ENCODE measurements at regions not wholly inside any gene's neighbourhood (a gene's known extent, or its start where the extent isn't known, plus 50 kb on each side); places are given as distances from the start of the nearest gene placed in this dataset.

DNA sequence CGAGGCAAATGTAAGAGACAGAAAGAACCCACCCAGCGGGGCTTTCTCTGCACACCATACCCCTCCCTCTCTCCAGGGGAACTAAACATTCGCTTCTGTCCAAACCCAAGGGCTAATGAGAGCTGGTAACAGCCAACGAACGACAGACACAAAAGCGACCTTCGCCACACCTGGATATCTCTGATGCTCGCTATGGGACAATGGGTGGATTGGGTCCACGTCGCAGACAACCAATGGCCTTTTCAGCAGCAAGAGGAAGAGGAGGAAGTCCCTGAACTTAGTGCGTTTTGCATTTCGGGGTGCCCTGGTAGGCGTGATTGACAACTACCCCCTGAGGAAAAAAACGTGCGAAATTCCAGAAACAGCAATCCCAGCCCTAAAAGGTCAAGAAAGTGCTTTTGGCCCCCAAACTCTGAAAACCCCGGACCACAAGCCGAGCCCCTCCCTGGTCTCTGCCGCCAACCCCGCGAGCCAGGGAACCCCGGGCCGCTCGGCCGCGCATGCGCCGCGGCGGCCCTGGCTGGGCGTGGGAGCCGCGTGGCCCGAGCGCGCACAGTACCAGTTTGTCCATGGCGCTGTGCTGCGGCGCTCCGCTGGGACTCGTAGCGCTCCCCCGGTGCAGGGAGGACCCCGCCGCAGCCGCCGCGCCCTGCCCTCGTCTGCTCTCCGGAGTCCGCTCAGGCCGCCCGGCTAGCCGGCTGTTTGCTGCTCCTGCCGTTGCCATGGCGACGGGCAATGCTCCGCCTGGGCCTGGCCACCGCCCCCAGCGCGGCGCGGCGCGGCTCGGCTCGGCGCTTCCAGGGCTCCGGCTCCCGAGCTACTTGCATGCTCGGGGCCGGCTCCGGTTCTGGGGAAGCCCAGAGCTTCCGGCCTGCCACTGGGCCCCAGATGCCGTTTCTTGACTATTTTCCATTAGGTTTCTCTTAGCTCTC is 66.9 kb upstream of the DNAH5 start:
- DNase-seq, result peak; percentile 95

DNA sequence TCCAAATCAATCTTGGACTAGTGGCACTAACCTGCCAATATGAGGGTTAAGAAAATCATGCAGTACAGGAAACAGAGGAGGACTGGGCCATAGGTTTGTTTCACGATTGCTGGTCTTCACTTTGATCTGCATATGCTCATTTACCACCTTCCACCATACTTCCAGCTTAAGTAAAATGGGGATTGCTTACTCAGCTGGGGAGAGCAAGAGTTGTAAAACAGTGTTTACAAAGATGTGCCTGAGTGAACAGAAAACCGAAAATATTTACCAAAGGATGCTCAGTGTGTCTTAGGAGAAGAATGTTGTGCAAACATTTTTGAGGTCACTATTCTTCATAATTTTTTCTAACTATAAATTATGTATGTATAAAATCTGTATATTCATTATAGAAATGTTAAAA is 65.1 kb upstream of the DNAH5 start:
- DNase-seq, result no peak

DNA sequence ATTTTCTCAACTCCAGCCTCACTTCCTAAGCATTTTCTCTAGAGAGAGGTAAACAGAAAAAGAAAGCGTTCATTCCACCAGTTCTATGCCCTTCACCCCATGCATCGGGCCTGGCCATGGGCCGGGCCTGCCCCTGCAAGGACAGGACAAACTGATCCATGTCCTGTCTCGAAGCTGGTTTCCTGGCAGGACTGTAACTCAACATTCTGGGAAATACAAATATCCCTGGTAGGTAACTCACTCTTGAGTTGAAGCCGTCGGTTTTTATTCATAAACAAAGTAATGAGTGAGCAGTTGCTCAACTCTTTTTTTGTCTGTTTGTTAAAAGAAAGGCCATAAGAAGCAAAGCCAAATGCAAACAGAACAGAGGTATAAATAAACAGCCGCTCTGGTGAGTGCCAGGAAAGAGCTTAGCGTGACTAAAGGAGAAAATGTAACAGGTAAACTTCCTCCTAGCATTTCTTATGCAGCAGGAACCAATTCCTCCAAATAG is 64.4 kb upstream of the DNAH5 start:
- no peak for DNase-seq

DNA sequence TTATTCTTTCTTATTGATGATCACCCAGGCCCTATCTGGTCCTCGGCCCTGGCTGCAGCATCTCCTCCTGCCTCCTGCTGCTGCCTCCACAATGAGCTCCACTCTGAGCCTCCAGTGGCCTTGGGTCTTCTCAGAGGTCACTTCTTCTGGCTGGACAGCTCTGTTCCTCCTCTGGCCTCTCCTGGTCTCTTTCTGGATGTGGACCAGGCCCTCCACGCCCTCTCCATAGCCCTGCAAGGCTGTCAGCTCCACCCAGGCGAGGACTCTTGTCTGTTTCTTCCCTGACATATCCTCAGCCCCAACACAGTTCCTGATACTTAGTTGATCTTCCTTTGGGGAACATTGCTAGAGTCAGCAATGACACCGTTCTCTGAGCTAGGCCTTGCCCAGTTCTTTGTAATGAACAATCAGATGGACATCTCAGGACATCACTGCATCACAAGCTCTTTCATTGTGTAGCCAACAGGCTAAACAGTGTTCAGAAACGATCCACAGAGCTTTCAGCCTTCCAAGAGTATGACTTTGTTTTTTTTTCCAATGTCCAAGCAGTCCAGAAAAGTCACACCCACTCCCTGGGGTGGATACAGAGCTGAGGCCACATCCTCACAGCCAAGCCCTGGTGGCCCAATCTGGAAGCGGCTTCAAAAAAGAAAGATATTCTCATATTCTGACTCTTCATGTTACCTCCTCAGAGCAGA is 62.5 kb upstream of the DNAH5 start:
- DNase-seq, result no peak

DNA sequence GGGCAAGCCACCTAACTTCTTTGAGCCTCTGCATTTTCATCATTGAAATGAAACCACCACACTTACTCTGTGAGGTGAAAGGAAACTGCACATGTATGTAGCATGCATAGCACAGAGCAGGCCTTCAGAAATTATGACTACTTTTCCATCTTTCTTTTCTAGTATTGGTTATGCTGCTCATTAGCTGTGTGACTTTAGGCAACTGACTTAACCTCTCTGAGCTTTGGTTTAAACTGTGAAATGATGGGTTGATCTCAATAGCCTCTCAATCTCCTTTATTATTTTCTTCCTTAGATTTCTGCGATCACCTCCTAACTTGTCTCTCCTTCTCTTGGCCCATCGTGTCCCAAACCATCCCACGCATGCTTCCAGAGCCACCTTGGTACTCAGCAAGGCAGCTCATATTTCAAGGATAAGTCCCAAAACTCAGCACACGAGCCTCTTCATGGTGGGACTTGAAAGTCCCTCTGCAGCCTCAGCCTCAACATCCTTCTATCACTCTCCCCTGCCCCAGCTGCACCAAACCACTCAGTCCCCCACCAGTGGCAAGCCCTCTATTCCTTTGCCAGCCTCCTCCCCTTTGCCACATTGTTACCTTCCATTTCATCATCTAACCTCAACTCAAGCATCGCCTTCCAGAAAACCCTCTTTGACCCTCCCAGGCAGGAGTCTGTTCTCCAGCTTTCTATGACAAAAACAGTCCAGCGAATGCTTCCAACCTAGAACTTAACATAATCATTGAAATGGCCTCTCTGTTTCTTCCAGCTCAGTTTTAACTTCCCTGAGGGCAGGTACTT is 60.3 kb upstream of the DNAH5 start:
- DNase-seq, result no peak

DNA sequence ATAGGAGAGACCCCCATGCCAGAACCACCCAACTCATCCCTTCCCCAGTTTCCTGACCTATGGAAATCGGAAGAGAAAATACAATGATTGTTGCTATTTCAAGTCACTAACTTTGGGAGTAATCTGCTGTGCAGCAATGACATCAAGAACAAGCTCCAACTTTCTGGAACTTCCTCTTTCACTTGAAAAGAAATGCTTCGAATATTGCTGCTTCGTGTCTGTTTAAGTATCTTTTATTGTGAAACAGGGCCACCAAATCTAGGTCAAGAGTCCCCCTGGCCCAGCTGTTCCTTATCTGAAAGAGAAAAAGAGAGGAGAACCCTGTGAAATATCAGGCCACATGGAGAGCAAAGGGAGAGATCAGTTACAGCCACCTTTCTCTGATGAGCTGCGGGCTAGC is 59.4 kb upstream of the DNAH5 start:
- no peak for DNase-seq

DNA sequence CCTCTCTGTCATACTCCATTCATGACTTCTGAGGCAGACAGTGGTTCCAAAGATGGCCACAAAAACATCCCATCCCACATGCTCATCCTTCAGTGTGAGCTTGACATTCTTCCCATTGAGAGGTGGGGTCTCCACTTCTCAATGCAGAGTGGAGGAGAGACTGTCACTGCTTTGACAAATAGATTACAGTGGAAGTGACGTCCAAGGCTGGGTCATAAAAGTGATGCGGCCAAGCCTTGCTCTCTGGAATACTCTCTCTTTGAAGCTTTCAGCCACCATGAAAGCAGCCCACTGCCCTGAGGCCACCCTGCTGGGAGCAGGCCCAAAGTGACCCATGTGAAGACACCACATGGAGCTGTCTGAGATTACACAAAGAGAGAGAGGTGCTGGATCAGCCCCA is 59.0 kb upstream of the DNAH5 start:
- no peak for DNase-seq

DNA sequence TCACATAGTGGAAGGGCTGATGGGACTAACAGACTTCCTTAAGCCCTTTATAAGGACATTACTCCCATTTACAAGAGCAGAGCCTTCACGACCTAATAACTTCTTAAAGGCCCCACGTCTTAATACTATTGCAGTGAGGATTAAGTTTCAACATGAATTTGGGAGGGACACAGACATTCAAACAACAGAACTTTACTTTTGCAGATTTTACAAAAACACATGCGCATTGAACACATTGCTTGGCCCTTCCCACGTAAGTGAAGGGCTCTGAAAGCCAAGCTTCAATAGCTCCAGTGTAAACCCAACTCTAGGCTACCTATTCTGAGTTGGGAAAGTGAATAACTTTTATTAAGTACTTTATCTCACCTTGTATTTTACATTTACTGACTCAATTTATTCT is 53.8 kb upstream of the DNAH5 start:
- no peak for DNase-seq

DNA sequence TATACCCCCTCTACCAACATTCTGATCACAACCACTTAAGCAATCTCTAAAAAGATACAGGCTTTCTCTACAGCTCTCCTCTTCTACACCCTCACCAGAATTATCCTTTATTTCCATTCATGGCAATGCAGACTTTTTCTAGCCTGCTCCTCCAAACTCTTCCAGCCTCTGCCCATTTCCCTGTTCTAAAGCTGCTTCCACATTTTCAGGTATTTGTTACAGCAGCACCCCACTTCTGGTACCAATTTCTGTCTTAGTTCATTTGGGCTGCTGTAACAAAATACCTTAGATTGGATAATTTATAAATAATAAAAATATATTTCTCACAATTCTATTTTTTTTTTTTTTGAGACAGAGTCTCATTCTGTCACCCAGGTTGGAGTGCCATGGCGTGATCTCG is 53.0 kb upstream of the DNAH5 start:
- no peak for DNase-seq

DNA sequence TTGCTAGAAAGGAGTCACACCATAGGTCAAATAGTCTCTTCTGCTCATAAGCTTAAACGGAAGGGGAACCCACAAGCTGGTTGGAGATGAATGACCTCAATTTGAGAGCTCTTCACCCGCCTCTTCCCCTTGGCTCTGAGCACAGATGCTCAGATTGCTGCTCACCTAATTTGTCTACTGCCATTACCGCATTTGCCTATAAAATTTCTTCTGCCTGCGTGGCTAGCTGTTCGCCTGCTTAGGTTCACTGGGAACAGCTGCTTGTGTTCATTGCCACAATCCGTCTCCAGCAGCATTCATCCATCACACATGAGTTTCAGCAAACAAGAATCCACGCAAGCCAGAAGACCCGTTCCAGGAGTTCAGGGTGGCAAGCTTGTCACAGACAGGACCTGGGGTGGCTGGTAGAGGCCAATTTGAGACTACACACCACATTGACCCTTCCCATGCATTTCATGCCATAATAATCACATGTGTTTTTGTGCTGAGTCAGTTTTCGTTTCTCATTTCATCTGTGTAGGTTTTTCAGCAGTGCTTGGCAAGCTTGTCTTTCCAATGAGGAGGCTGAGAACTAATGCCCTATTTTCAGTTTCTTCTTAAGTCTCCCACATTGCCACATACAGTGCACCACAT is 50.2 kb upstream of the DNAH5 start:
- peak; percentile 55 for DNase-seq

Data from NCI-H2227 treated with DMSO at 0.1 percent for 48 hours (cell line).